ENCODE measurements at regions not wholly inside any gene's neighbourhood (a gene's known extent, or its start where the extent isn't known, plus 50 kb on each side); places are given as distances from the start of the nearest gene placed in this dataset.

- DNase-seq (ENCODE audit: low spot score): no peak
- intact Hi-C loops (cut with DNase I): no loop called here
These were observed 209.6 kb upstream of the KRR1 start for GRCh38 chr12:75720812-75721641.

DNA sequence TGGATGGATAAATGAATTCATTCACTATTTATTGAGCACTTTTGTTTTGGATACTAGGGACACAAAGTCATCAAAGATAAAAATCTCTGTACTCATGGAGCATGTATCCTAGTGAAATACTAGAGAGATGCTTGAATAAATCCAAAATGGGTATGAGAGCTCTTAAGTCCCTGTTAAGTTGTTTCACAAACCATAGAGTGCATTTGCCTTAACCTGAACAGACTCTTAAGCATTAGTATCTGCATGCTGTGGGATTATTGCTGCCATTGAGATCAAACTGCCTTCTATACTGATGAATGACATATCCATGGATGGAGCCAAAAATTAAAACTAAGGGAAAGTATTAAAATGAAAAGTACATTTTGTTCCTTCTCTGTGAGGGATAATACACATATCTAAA is 206.5 kb upstream of the KRR1 start:
- DNase-seq (ENCODE audit: low spot score): no peak
- intact Hi-C loops (cut with DNase I): no loop called here

- intact Hi-C loops (cut with DNase I): no loop called here
- no peak for DNase-seq (ENCODE audit: low spot score)
These were observed 205.0 kb upstream of the KRR1 start for GRCh38 chr12:75716291-75717025.

GRCh38 chr12:75715682-75716081 is 204.3 kb upstream of the KRR1 start:
- no peak for DNase-seq (ENCODE audit: low spot score)
- intact Hi-C loops (cut with DNase I): no loop called here

GRCh38 chr12:75715323-75715644 is 203.9 kb upstream of the KRR1 start:
- no peak for DNase-seq (ENCODE audit: low spot score)
- intact Hi-C loops (cut with DNase I): no loop called here

- intact Hi-C loops (cut with DNase I): no loop called here
- DNase-seq (ENCODE audit: low spot score): no peak
These were observed 203.3 kb upstream of the KRR1 start for GRCh38 chr12:75714462-75715322.

- intact Hi-C loops (cut with DNase I): no loop called here
- DNase-seq (ENCODE audit: low spot score): no peak
These were observed 202.0 kb upstream of the KRR1 start for GRCh38 chr12:75713434-75713833.

GRCh38 chr12:75712223-75712622 is 200.8 kb upstream of the KRR1 start:
- intact Hi-C loops (cut with DNase I): no loop called here
- no peak for DNase-seq (ENCODE audit: low spot score)

DNA sequence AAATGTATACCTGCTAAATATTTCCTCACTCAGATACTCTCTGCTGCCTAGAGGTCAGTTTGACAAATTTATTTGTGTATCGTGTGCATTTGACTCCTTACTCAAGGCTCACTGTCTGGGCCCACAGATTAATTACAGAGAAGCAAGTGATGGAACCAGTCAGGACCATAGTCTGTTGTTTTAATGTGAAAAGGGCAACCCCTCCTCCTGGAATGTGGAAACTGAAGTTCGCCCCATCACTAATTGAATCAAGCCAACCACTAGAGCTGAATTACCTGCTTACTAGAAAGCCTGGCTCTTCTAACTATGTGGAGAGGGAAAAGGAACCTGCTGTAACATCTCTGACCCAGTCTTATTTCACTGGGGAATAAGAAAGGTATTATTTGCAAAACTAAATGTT is 199.9 kb upstream of the KRR1 start:
- no peak for DNase-seq (ENCODE audit: low spot score)
- intact Hi-C loops (cut with DNase I): no loop called here

GRCh38 chr12:75710361-75711069 is 199.1 kb upstream of the KRR1 start:
- intact Hi-C loops (cut with DNase I): no loop called here

DNA sequence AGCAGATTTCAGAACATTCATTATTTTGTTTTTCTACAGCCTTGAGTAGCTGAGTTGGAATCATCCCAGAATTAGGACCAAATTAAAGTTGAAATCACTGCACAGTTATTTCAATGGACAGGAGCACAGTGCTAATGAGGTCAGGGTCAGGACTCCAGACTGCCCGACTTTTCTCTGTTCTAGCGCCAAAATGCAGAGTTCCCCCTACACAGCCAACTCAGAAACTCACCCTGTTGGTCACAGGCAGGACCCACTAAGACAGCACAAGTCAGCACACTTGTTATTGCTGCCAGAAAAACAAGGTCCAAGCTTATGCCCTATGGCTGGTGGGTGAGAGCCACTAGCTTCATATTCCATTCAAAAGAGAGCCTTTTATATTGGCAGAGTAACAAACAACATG is 198.1 kb upstream of the KRR1 start:
- intact Hi-C loops (cut with DNase I): no loop called here
- no peak for DNase-seq (ENCODE audit: low spot score)

More at GRCh38 chr12:75710361-75711069, 199.1 kb upstream of the KRR1 start:
- no peak for DNase-seq (ENCODE audit: low spot score)

DNA sequence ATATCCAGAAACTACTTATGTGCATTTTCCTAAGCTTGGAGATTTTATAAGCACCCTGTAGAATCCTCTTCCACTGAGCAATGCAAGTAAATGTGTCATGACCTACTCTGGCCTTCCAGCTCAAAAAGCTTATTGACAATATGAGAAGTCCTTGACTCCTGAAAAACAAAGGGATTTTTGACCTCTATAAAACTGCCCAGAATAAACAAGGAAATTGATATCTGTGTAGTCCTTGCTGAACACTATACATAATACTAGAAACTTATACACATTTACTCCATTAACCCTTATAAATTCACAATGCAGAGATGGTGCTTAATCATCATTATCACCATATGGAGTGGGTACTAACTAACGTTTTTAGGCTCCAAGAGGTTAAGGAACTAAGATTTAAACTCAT is 197.4 kb upstream of the KRR1 start:
- DNase-seq (ENCODE audit: low spot score): no peak
- intact Hi-C loops (cut with DNase I): no loop called here

DNA sequence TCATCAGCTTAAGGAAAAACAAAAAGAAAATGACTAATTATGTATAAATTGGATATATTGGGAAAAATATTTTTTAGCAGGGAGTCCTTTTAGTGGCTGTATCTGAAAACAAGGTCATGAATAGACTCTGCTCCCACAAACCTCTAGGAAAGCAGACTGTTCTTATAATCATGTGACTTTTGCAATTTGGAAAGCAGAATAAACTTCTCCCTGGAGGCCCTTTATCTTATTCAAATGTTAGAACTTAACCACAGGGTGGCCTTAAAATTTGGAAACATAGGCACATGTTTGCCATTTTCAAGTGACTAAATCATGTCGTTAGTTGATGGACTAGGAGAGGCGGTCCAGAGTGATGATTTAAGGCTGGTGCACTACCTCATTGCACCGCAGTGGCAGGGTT is 196.6 kb upstream of the KRR1 start:
- DNase-seq (ENCODE audit: low spot score): no peak
- intact Hi-C loops (cut with DNase I): no loop called here

GRCh38 chr12:75706786-75707605 is 195.6 kb upstream of the KRR1 start:
- no peak for DNase-seq (ENCODE audit: low spot score)
- intact Hi-C loops (cut with DNase I): no loop called here

DNA sequence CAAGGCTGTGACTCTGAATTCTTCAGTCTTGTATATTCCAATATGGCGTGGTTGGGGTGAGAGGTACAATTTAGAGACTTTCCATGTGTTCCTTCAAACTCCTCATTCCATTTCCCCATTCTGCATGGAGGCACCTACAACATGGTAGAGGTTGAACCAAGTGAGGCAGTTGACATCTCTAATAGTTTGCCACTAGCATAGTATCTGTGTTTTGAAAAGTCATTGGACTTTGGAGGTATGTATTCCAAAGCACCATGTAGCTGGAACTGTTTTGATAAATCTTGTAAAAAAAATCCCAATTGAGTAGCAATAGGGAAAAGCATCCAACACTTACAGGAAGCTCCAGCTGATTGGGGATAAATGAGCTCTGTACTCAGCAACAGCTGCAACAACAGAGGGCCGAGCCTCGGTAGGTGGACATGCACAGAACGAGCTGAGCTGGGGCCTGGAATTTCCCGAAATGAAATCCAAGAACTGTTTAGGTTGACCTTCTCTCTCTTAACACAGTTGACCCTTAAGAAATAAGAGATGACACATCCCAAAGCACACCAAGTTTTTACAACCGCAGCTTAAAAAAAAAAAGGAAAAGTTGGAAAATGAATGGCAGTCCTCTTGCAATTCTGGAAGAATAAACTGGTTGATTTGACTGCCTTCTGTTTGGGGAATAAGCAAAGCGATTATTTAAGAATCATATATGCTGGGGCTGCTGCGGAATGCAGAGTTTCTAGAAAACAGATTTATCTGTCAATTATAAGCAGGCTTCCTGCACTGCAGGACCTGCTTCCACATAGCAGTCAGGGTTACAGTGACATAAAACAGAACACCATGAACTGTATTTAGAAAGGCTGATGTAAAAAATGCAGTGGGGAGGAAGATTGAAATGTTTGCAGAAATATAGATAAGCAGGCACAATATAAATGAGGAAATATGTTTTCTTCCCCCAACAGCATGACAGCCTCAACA is 194.6 kb upstream of the KRR1 start:
- intact Hi-C loops (cut with DNase I): no loop called here
- DNase-seq (ENCODE audit: low spot score): peak; percentile 84

DNA sequence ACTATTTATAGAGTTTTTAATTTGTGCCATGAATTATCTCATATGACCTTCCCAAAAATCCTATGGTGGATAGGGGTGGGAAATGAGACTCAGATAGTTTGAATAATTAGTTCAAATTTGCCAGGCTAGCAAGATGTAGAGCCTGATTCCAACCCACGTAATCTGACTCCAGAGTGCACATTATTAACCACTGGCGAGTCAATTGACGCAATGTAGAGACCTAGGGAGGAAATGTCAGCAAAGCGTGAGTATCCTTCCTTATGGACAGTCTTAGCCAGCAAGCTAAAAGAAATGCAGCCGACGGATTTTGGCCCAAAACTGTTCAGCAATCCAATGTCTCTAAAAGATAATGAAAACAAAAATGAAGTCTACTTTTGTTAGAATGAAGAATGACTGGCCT is 193.3 kb upstream of the KRR1 start:
- intact Hi-C loops (cut with DNase I): no loop called here
- no peak for DNase-seq (ENCODE audit: low spot score)

DNA sequence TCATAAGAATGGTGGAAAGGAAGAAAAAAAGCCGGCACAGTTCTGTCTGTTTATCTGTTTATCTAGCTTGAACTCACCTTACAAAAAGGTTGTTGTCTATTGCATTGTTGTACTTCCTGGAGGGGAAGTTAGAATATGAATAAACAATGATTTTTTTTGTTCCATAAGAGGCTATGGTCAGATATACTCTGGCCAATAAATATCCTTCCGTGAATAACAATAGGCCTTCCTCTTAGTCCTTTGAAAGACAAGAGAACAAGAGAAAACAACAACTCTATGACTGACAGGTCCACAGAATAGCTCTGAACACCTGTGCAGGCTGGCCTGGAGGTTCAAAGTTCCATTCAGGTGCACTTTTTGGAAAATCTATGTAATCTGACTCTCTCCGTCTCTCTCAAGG is 192.8 kb upstream of the KRR1 start:
- DNase-seq (ENCODE audit: low spot score): no peak
- intact Hi-C loops (cut with DNase I): no loop called here

DNA sequence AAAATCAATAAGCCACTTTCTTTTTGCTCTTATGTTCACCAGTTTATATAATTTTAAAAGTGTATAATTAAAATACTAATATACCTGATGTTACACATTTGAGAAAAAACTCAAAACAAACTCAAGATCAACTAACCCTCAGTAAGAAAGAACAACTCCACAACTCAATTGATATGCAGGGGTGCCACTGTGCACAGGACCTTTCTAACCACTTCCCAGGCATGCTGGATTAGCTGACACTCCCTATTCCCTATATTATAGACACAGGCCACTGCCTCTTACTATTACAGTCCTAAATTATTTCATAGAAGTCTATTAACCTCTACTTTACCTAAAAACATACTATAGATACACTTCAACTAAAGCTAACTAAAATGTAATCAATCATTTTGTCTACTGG is 191.7 kb upstream of the KRR1 start:
- intact Hi-C loops (cut with DNase I): no loop called here

More for the DNA sequence above, 191.7 kb upstream of the KRR1 start:
- DNase-seq (ENCODE audit: low spot score): no peak

Measured in posterior vena cava (tissue), 2 donors.